Spleen (tissue), 11 donors: ENCODE measurements at regions not wholly inside any gene's neighbourhood (a gene's known extent, or its start where the extent isn't known, plus 50 kb on each side); places are given as distances from the start of the nearest gene placed in this dataset.

Source experiments
- DNase-seq: peaks from one replicate; pipeline ENCODE4 v3.0.0-alpha.2; 2020
- H3K27ac ChIP-seq, 8 donors: fragments of 200-600 bp; sonication (generic) in 7 of 8; 1 replicate in 4 of 8; 2 replicates in 4 of 8; pipeline versions ENCODE4 v1.5.0 to v1.8.0; 2016 to 2021; ENCODE audit warnings: inconsistent platforms in 4 of 8, mild to moderate bottlenecking in 4 of 8, moderate library complexity in 1 of 8
- H3K27me3 ChIP-seq, 7 donors: fragments of 200-600 bp; sonication (generic) in 6 of 7; replicated peaks in 1 of 7; 1 replicate in 4 of 7; 2 replicates in 3 of 7; pipeline versions ENCODE4 v1.5.0 to v1.8.0; 2016 to 2021; ENCODE audit warnings: inconsistent platforms in 3 of 7, mild to moderate bottlenecking in 1 of 7
- H3K36me3 ChIP-seq, 6 donors: fragments of 200-600 bp; sonication (generic) in 5 of 6; 1 replicate in 4 of 6; 2 replicates in 2 of 6; pipeline versions ENCODE4 v1.5.0 to v1.8.0; 2016 to 2021; ENCODE audit warnings: inconsistent platforms in 2 of 6
- H3K4me1 ChIP-seq, 6 donors: fragments of 200-600 bp; sonication (generic) in 5 of 6; 1 replicate in 3 of 6; 2 replicates in 3 of 6; pipeline versions ENCODE4 v1.5.0 to v1.8.0; 2016 to 2021; ENCODE audit warnings: inconsistent platforms in 3 of 6
- H3K4me3 ChIP-seq, 8 donors: fragments of 200-600 bp; sonication (generic) in 7 of 8; 1 replicate in 4 of 8; 2 replicates in 4 of 8; pipeline versions ENCODE4 v1.5.0 to v1.8.0; 2016 to 2021; ENCODE audit warnings: inconsistent platforms in 4 of 8, mild to moderate bottlenecking in 4 of 8, moderate library complexity in 2 of 8
- H3K9me3 ChIP-seq, 8 donors: fragments of 200-600 bp; sonication (generic) in 7 of 8; 1 replicate in 4 of 8; 2 replicates in 4 of 8; pipeline versions ENCODE4 v1.5.0 to v1.8.0; 2016 to 2021; ENCODE audit warnings: inconsistent platforms in 4 of 8
- POLR2A ChIP-seq, 3 donors: fragments of 450-650 bp; IDR thresholded peaks; one replicate each; pipeline ENCODE4 v1.5.1; 2017; ENCODE audit warnings: antibody characterized with exemption in 3 of 3, mild to moderate bottlenecking in 1 of 3
- POLR2AphosphoS5 ChIP-seq, 3 donors: sonication (generic); formaldehyde crosslinking; IDR thresholded peaks; one replicate each; pipeline ENCODE4 v1.5.1; 2017; ENCODE audit warnings: antibody characterized with exemption in 3 of 3
- WGBS, 5 donors: extraction: QIAGEN DNeasy Blood & Tissue Kit in 3 of 5; methylation state at CpG; one replicate each; pipeline versions ENCODE4 v1.1.5 to v1.1.7; 2013 to 2018; 5-methylcytosine and 5-hydroxymethylcytosine counted together
- intact Hi-C: fragments of 100-400 bp; cut with DNase I; formaldehyde crosslinking; loops from one replicate; pipeline ENCODE4 v1.15.0; 2023; ENCODE audit warnings: low total_unique reads
- TF ChIP-seq, protein P1 (sequence below), 11 experiments: fragments of 200-600 bp in 7 of 11; fragments of 450-650 bp in 4 of 11; sonication (generic) in 4 of 11; IDR thresholded peaks in 8 of 11; conservative IDR thresholded peaks in 3 of 11; 1 replicate in 7 of 11; 2 replicates in 4 of 11; pipeline versions ENCODE4 v1.4.0 to v1.8.0; 2016 to 2021; ENCODE audit warnings: antibody characterized with exemption in 11 of 11, inconsistent platforms in 4 of 11, mild to moderate bottlenecking in 1 of 11
- donor health status: healthy with polysubstance abuse.
- donor health status: DM: no; HTN: no; CAD: no; lungs with moderate emphysema.
- donor health status: DM: no; HTN: no; CAD: no.
- donor health status: Bipolar disorder and iron deficiency.
- donor health status: healthy.
- donor health status: DM: no; HTN: no; CAD: no.
- donor health status: DM: yes; HTN: yes; CAD: no.

DNA sequence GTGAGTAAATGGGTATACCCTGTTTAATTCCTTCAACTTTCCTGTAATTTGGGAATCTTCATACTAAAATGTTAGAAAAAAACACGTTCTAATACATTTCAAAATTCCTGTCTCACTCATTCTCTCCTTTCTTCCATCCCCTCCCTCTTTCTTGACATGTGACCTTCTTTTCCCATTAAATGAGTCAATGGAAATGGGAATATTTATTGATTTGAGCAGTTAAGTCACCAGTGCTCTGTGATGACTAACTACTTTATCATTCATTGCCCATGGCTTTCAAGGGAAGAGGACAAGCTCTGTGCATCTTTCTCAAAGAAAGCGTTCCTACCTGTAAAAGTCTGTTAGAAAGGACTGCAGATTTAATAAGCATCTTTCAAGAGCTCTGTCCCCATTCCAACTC lies 144.4 kb upstream of the MAP3K1 start:
- WGBS, 5 donors, result 91 to 96% (median 95%) methylated on average over 2 of the region's 2 CpGs
- peak overlapping the region; percentile 58 to 95 (median 88) for H3K27ac ChIP-seq
- peaks cover 22 to 84% (median 59%) of the 10 kb centered on the region in 6 donors for H3K4me1 ChIP-seq

DNA sequence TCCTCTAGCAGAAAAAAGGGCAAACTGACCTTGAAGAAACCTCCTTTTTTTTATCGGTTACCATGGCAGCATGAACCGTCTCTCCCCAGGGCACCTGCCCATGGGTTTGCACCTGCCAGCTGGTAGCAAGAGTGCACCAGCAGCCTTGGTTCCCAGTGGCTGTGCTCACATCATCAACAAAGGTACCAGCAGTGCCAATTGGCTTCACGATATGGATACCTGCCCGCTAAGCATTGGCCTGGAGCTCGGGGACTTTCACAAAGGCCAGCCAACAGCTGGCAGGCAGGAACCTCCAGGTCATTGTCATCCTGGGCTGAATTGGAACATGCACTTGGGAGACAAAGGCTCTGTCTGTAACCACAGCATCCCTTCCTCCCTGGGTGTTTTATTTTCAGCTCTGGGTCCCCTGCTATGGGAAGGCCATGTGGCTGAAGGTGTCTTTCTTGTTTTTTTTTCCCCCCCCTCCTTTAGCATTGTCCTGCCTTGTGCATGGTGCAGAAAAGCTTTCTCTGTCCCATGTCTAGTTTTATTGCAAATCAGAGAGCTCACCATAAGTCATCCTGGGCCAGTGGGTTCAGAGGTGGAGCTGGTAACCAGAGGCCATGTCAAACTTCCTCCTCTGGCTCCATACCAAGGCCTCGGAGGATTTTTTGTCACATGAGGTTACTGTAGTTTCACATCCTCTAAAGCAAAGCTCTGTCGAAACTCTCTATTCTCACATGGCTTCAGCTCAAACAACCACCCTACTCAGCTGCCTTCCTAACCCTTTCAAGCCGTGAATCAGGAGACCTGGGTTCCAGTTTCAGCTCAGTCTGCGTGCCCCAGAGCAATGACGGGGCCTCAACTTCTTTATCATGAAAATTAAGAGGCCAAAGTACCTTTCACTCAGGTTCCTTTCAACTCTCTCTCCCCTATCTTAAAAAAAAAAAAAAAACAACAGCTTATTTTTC lies 145.5 kb upstream of the MAP3K1 start:
- peak overlapping the region in 1 of 8 donors; percentile 52 for H3K4me3 ChIP-seq
- H3K4me1 ChIP-seq, result peaks cover 22 to 90% (median 61%) of the 10 kb centered on the region in 6 donors
- no peak for TF ChIP-seq POLR2A (IDR thresholded peaks at IDR 0.05)
- TF ChIP-seq, protein P1, sequence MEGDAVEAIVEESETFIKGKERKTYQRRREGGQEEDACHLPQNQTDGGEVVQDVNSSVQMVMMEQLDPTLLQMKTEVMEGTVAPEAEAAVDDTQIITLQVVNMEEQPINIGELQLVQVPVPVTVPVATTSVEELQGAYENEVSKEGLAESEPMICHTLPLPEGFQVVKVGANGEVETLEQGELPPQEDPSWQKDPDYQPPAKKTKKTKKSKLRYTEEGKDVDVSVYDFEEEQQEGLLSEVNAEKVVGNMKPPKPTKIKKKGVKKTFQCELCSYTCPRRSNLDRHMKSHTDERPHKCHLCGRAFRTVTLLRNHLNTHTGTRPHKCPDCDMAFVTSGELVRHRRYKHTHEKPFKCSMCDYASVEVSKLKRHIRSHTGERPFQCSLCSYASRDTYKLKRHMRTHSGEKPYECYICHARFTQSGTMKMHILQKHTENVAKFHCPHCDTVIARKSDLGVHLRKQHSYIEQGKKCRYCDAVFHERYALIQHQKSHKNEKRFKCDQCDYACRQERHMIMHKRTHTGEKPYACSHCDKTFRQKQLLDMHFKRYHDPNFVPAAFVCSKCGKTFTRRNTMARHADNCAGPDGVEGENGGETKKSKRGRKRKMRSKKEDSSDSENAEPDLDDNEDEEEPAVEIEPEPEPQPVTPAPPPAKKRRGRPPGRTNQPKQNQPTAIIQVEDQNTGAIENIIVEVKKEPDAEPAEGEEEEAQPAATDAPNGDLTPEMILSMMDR (IDR thresholded peaks at IDR 0.05 in 8 of 11, conservative IDR thresholded peaks at IDR 0.05 in 3 of 11), result peak in 1 of 11 experiments; percentile 16
- TF ChIP-seq POLR2AphosphoS5 (IDR thresholded peaks at IDR 0.05), result peak; percentile 24 to 81 (median 77)
- peak; percentile 88 for DNase-seq
- no peaks in the 10 kb centered on the region for H3K27me3 ChIP-seq
- peak overlapping the region; percentile 62 to 95 (median 88) for H3K27ac ChIP-seq
- H3K9me3 ChIP-seq, result peaks cover 0 to 5% (median under 1%) of the 10 kb centered on the region in 8 donors
- no peaks in the 10 kb centered on the region for H3K36me3 ChIP-seq
- 21 to 36% (median 25%) methylated on average over 10 of the region's 10 CpGs for WGBS, 5 donors
- intact Hi-C loops, result no loop called here

More for the DNA sequence above, 144.4 kb upstream of the MAP3K1 start:
- no peak for TF ChIP-seq POLR2A (IDR thresholded peaks at IDR 0.05)
- no peak for TF ChIP-seq POLR2AphosphoS5 (IDR thresholded peaks at IDR 0.05)
- TF ChIP-seq, protein P1 (IDR thresholded peaks at IDR 0.05 in 8 of 11, conservative IDR thresholded peaks at IDR 0.05 in 3 of 11), result no peak
- intact Hi-C loops, result no loop called here
- no peaks in the 10 kb centered on the region for H3K36me3 ChIP-seq
- DNase-seq, result no peak
- H3K27me3 ChIP-seq, result no peaks in the 10 kb centered on the region
- peak overlapping the region in 1 of 8 donors; percentile 52 for H3K4me3 ChIP-seq
- H3K9me3 ChIP-seq, result no peaks in the 10 kb centered on the region

DNA sequence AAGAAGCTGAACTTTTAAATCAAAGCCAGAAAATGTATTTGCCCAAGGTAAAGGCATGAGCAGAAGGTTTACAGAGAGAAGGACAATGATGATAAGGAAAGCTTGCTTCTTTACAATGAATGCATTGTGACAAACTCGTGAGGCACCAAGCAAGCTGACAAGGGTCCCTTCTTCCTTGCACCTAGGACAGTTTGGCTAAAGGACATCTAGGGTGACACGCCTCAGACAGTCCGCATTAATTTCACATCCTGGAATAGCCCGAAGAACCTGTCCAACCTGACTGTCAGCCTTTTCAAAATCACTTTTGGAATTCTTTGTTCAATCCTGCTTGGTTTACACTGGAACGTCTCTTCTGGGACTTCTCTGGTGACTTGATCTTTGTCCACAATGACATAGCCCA lies 146.4 kb upstream of the MAP3K1 start:
- intact Hi-C loops, result no loop called here
- peak overlapping the region in 1 of 8 donors; percentile 52 for H3K4me3 ChIP-seq
- no peaks in the 10 kb centered on the region for H3K27me3 ChIP-seq
- TF ChIP-seq POLR2A (IDR thresholded peaks at IDR 0.05) (no peak), POLR2AphosphoS5 (IDR thresholded peaks at IDR 0.05) (no peak)
- TF ChIP-seq, protein P1 (IDR thresholded peaks at IDR 0.05 in 8 of 11, conservative IDR thresholded peaks at IDR 0.05 in 3 of 11), result no peak
- no peak for DNase-seq
- peaks cover 24 to 93% (median 61%) of the 10 kb centered on the region in 6 donors for H3K4me1 ChIP-seq
- WGBS, 5 donors, result 58 to 69% (median 66%) methylated on average over 5 of the region's 5 CpGs
- H3K9me3 ChIP-seq, result peaks cover 0 to 6% (median 2%) of the 10 kb centered on the region in 8 donors
- no peaks in the 10 kb centered on the region for H3K36me3 ChIP-seq
- H3K27ac ChIP-seq, result peak overlapping the region; percentile 62 to 95 (median 88)

DNA sequence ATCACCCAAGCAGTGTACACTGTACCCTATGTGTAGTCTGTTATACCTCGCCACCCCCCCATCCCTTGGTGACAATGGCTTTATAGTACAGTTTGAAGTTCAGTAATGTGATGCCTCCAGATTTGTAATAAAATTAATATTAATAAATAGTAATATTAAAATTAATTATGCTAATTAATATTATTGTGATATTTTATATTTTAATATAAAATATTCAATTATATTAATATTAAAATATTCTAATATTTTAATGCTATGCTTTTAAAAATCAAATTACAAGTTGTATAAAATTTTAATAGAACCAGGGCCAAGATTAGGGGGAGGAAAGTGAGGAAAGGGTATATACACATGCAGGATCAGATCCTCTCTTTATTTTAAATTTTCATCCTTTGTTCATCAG lies 147.7 kb upstream of the MAP3K1 start:
- WGBS, 5 donors, result 91 to 100% (median 94%) methylated on average over 1 of the region's 1 CpG
- H3K4me3 ChIP-seq, result no peak overlapping the region
- no peaks in the 10 kb centered on the region for H3K27me3 ChIP-seq
- H3K4me1 ChIP-seq, result peaks cover 20 to 89% (median 54%) of the 10 kb centered on the region in 6 donors
- peaks cover 0 to 6% (median 2%) of the 10 kb centered on the region in 8 donors for H3K9me3 ChIP-seq
- no peaks in the 10 kb centered on the region for H3K36me3 ChIP-seq
- no peak for TF ChIP-seq POLR2AphosphoS5 (IDR thresholded peaks at IDR 0.05)
- no peak for TF ChIP-seq POLR2A (IDR thresholded peaks at IDR 0.05)
- TF ChIP-seq, protein P1 (IDR thresholded peaks at IDR 0.05 in 8 of 11, conservative IDR thresholded peaks at IDR 0.05 in 3 of 11), result no peak
- H3K27ac ChIP-seq, result peak overlapping the region in 5 of 8 donors; percentile 69 to 95 (median 87)
- intact Hi-C loops, result no loop called here
- DNase-seq, result no peak
